ENCODE measurements at regions not wholly inside any gene's neighbourhood (a gene's known extent, or its start where the extent isn't known, plus 50 kb on each side); places are given as distances from the start of the nearest gene placed in this dataset.

DNA sequence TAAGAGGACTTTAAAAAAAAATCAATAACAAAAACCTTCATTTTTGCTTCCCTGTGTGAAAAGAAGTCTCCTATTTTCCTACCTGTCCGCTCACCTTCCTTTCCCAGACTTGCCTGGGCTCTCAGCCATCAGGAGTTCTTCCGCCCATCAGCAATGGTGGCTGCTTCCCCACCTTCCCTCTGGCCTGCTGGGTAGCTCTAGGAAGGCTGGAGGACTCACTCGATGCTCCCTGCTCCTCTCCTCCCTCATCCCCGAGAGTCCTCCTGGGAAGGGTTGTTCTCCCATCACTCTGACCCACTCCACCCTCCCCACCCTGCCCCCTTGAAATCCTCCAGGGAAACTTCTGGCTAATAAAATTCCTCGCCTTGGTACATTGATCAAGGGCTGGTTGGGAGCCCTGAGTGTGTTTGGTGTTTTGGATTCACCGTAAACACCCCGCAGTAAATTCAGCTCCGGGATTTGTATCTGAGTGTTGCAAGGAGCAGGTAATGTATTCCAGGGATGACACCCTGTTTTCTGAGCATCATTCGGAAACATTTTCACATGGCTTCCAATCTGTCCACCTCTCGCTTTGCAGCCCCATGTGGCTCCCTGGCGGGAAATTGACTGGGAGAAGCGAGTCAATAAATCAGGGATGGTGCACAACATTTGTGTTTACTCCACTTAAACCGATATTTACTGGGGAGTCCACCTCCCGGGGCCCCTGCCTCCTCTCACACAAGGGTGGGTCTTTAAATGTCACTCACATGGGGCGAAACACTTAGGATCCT is 126.4 kb upstream of the SDK1 start:
- Histone ChIP-seq H3K4me3 (ENCODE audit: low read length in 3 of 3) (no peak overlapping the region), H3K27ac (ENCODE audit: low read depth in 2 of 2, low read length in 2 of 2) (no peak overlapping the region), H3K9me3 (ENCODE audit: control insufficient read depth in 2 of 3, insufficient read depth in 1 of 3, low read length in 3 of 3) (no peaks in the 10 kb centered on the region), H3K9ac (ENCODE audit: low read length in 3 of 3) (no peak overlapping the region), H3K27me3 (ENCODE audit: control insufficient read depth, insufficient read depth, low read length) (no peaks in the 10 kb centered on the region), H3K36me3 (ENCODE audit: control insufficient read depth in 2 of 3, insufficient read depth in 3 of 3, low read length in 3 of 3) (no peaks in the 10 kb centered on the region), H3K4me1 (ENCODE audit: control insufficient read depth in 2 of 3, insufficient read depth in 2 of 3, low read depth in 1 of 3, low read length in 3 of 3) (no peaks in the 10 kb centered on the region)
- FAIRE-seq (no peak), DNase-seq (peak in 1 of 5 donors; percentile 51)
- TF ChIP-seq, protein P1, sequence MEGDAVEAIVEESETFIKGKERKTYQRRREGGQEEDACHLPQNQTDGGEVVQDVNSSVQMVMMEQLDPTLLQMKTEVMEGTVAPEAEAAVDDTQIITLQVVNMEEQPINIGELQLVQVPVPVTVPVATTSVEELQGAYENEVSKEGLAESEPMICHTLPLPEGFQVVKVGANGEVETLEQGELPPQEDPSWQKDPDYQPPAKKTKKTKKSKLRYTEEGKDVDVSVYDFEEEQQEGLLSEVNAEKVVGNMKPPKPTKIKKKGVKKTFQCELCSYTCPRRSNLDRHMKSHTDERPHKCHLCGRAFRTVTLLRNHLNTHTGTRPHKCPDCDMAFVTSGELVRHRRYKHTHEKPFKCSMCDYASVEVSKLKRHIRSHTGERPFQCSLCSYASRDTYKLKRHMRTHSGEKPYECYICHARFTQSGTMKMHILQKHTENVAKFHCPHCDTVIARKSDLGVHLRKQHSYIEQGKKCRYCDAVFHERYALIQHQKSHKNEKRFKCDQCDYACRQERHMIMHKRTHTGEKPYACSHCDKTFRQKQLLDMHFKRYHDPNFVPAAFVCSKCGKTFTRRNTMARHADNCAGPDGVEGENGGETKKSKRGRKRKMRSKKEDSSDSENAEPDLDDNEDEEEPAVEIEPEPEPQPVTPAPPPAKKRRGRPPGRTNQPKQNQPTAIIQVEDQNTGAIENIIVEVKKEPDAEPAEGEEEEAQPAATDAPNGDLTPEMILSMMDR (IDR thresholded peaks at IDR 0.05; ENCODE audit: borderline replicate concordance, extremely low read depth, insufficient read depth) = no peak
- intact Hi-C loops (cut with DNase I) = no loop called here

DNA sequence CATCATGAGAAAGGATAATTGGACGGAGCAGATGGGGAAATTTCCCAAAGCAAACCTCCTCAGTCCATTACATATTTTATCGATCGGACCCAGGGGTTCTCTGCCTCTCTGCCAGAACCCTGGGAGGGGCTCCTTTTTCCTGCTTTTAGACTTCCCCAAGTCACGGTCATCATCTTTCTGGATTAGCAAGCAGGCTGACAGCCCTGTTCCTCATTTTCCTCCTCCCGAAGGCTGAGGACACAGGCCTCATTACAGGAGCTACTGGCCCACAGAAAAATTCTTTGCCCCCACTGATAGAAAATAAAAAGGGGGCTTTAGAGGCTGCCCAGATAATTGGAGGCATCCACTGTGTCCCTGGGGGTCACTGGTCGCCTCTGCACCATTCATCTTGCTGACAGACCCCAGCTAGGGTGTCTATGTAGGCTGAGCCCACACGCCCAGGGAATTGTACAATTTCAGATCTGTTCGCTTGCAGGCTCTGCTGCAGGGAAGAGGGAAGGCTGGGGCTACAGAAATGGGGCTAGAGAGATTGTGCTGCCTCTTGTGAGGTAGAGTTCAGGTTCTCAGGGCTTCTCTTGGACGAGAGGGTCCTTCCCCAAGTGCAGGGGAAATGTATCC is 125.7 kb upstream of the SDK1 start:
- intact Hi-C loops (cut with DNase I) = no loop called here
- FAIRE-seq (no peak), DNase-seq (no peak)
- Histone ChIP-seq H3K27ac (ENCODE audit: low read depth in 2 of 2, low read length in 2 of 2) (no peak overlapping the region), H3K36me3 (ENCODE audit: control insufficient read depth in 2 of 3, insufficient read depth in 3 of 3, low read length in 3 of 3) (no peaks in the 10 kb centered on the region), H3K9me3 (ENCODE audit: control insufficient read depth in 2 of 3, insufficient read depth in 1 of 3, low read length in 3 of 3) (no peaks in the 10 kb centered on the region), H3K4me1 (ENCODE audit: control insufficient read depth in 2 of 3, insufficient read depth in 2 of 3, low read depth in 1 of 3, low read length in 3 of 3) (no peaks in the 10 kb centered on the region), H3K27me3 (ENCODE audit: control insufficient read depth, insufficient read depth, low read length) (no peaks in the 10 kb centered on the region), H3K4me3 (ENCODE audit: low read length in 3 of 3) (no peak overlapping the region), H3K9ac (ENCODE audit: low read length in 3 of 3) (no peak overlapping the region)
- TF ChIP-seq, protein P1 (IDR thresholded peaks at IDR 0.05; ENCODE audit: borderline replicate concordance, extremely low read depth, insufficient read depth) = no peak

DNA sequence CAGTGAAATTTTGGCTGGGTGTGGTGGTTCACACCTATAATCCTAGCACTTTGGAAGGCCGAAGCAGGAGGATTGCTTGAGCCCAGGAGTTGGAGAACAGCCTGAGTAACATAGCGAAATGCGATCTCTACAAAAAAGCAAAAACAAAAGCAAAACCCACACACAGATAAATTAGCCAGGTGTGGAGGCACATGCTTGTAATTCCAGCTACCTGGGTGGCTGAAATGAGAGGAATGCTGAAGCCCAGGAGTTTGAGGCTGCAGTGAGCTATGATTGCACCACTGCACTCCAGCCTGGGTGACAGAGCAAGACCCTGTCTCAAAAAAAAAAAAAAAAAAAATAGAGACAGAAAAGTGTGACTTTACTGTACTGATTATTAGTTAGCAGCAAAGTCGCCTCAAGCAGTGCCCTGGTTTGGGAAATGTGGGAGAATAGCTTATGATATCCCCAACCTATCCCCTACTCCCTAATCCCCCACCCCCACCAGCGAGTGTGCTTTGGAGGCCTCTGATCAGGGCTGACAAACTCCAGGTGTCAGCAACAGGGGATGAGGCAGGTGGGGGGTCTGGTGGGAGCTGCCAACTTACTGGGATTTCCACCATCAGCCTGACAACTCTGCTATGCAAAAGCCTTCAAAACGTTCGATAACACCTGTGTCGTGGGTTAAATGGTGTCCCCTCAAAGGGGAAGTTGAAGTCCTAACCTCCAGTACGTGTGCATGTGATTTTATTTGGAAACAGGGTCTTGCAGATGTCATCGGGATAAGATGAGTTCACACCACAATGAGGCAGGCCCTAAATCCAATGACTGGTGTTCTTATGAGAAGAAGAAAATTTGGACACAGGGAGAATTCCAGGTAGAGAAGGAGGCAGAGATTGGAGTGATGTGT is 124.7 kb upstream of the SDK1 start:
- no peak overlapping the region for H3K9ac ChIP-seq (ENCODE audit: low read length in 3 of 3)
- DNase-seq (peak in 2 of 5 donors; percentile 21 to 43), FAIRE-seq (no peak)
- TF ChIP-seq, protein P1 (IDR thresholded peaks at IDR 0.05; ENCODE audit: borderline replicate concordance, extremely low read depth, insufficient read depth) = no peak
- peaks cover 0 to under 1% (median 0%) of the 10 kb centered on the region in 3 donors for H3K4me1 ChIP-seq (ENCODE audit: control insufficient read depth in 2 of 3, insufficient read depth in 2 of 3, low read depth in 1 of 3, low read length in 3 of 3)
- H3K4me3 ChIP-seq (ENCODE audit: low read length in 3 of 3) = no peak overlapping the region
- no peak overlapping the region for H3K27ac ChIP-seq (ENCODE audit: low read depth in 2 of 2, low read length in 2 of 2)
- intact Hi-C loops (cut with DNase I) = no loop called here
- H3K36me3 ChIP-seq (ENCODE audit: control insufficient read depth in 2 of 3, insufficient read depth in 3 of 3, low read length in 3 of 3) = no peaks in the 10 kb centered on the region
- no peaks in the 10 kb centered on the region for H3K27me3 ChIP-seq (ENCODE audit: control insufficient read depth, insufficient read depth, low read length)
- H3K9me3 ChIP-seq (ENCODE audit: control insufficient read depth in 2 of 3, insufficient read depth in 1 of 3, low read length in 3 of 3) = no peaks in the 10 kb centered on the region

All from kidney (tissue), 13 donors.